ENCODE measurements at regions not wholly inside any gene's neighbourhood (a gene's known extent, or its start where the extent isn't known, plus 50 kb on each side); places are given as distances from the start of the nearest gene placed in this dataset.

GRCh38 chr20:60271597-60271996, 313.4 kb downstream of the CDH26 start:
- H3K36me3 Mint-ChIP-seq (ENCODE audit: unreplicated experiment) = no peaks in the 10 kb centered on the region

GRCh38 chr20:60272790-60273189, 314.6 kb downstream of the CDH26 start:
- H3K27me3 Mint-ChIP-seq (ENCODE audit: unreplicated experiment) = peaks cover 5% of the 10 kb centered on the region
- no peak overlapping the region for H3K4me3 Mint-ChIP-seq (ENCODE audit: unreplicated experiment)
- no peaks in the 10 kb centered on the region for H3K36me3 Mint-ChIP-seq (ENCODE audit: unreplicated experiment)
- no peak for TF ChIP-seq CTCF (IDR thresholded peaks at IDR 0.05)
- H3K9me3 Mint-ChIP-seq (ENCODE audit: unreplicated experiment) = no peaks in the 10 kb centered on the region
- no peak for DNase-seq (ENCODE audit: extremely low spot score, unreplicated experiment)
- no peak overlapping the region for H3K27ac Mint-ChIP-seq (ENCODE audit: unreplicated experiment)
- H3K4me1 Mint-ChIP-seq (ENCODE audit: unreplicated experiment) = no peaks in the 10 kb centered on the region

More at GRCh38 chr20:60271597-60271996, 313.4 kb downstream of the CDH26 start:
- Mint-ChIP-seq H3K27ac (ENCODE audit: unreplicated experiment) (no peak overlapping the region), H3K4me3 (ENCODE audit: unreplicated experiment) (no peak overlapping the region), H3K27me3 (ENCODE audit: unreplicated experiment) (peaks cover 5% of the 10 kb centered on the region), H3K4me1 (ENCODE audit: unreplicated experiment) (no peaks in the 10 kb centered on the region), H3K9me3 (ENCODE audit: unreplicated experiment) (no peaks in the 10 kb centered on the region)
- peak; percentile 30 for TF ChIP-seq CTCF (IDR thresholded peaks at IDR 0.05)
- DNase-seq (ENCODE audit: extremely low spot score, unreplicated experiment) = no peak

GRCh38 chr20:60274717-60275116, 316.5 kb downstream of the CDH26 start:
- no peaks in the 10 kb centered on the region for H3K9me3 Mint-ChIP-seq (ENCODE audit: unreplicated experiment)
- DNase-seq (ENCODE audit: extremely low spot score, unreplicated experiment) = no peak
- H3K4me1 Mint-ChIP-seq (ENCODE audit: unreplicated experiment) = no peaks in the 10 kb centered on the region
- H3K4me3 Mint-ChIP-seq (ENCODE audit: unreplicated experiment) = no peak overlapping the region
- H3K27ac Mint-ChIP-seq (ENCODE audit: unreplicated experiment) = no peak overlapping the region
- no peaks in the 10 kb centered on the region for H3K36me3 Mint-ChIP-seq (ENCODE audit: unreplicated experiment)
- peaks cover 5% of the 10 kb centered on the region for H3K27me3 Mint-ChIP-seq (ENCODE audit: unreplicated experiment)
- no peak for TF ChIP-seq CTCF (IDR thresholded peaks at IDR 0.05)

- H3K4me3 Mint-ChIP-seq (ENCODE audit: unreplicated experiment) = no peak overlapping the region
These were observed 323.1 kb downstream of the CDH26 start for GRCh38 chr20:60281295-60281694.

GRCh38 chr20:60283281-60283680, 325.1 kb downstream of the CDH26 start:
- Mint-ChIP-seq H3K27ac (ENCODE audit: unreplicated experiment) (no peak overlapping the region), H3K9me3 (ENCODE audit: unreplicated experiment) (peaks cover 34% of the 10 kb centered on the region), H3K4me3 (ENCODE audit: unreplicated experiment) (no peak overlapping the region), H3K27me3 (ENCODE audit: unreplicated experiment) (no peaks in the 10 kb centered on the region), H3K36me3 (ENCODE audit: unreplicated experiment) (no peaks in the 10 kb centered on the region), H3K4me1 (ENCODE audit: unreplicated experiment) (no peaks in the 10 kb centered on the region)
- no peak for DNase-seq (ENCODE audit: extremely low spot score, unreplicated experiment)
- no peak for TF ChIP-seq CTCF (IDR thresholded peaks at IDR 0.05)

More at GRCh38 chr20:60281295-60281694, 323.1 kb downstream of the CDH26 start:
- TF ChIP-seq CTCF (IDR thresholded peaks at IDR 0.05) = no peak
- Mint-ChIP-seq H3K4me1 (ENCODE audit: unreplicated experiment) (no peaks in the 10 kb centered on the region), H3K27me3 (ENCODE audit: unreplicated experiment) (no peaks in the 10 kb centered on the region), H3K27ac (ENCODE audit: unreplicated experiment) (no peak overlapping the region), H3K9me3 (ENCODE audit: unreplicated experiment) (peaks cover 27% of the 10 kb centered on the region), H3K36me3 (ENCODE audit: unreplicated experiment) (no peaks in the 10 kb centered on the region)
- no peak for DNase-seq (ENCODE audit: extremely low spot score, unreplicated experiment)
